CD4-positive, alpha-beta T cell treated with Interleukin-6 at 100 ng/mL for 8 hours (primary cell): ENCODE measurements at regions not wholly inside any gene's neighbourhood (a gene's known extent, or its start where the extent isn't known, plus 50 kb on each side); places are given as distances from the start of the nearest gene placed in this dataset.
"Not testable (repeated sequence)": the region's sequence is repeated elsewhere in the genome, so short reads cannot be mapped to it uniquely, and the experiment has no call there.

Source experiments
- DNase-seq: peaks from one replicate; pipeline ENCODE4 v3.0.0-alpha.2; 2020; ENCODE audit warnings: mixed read lengths, low spot score

GRCh38 chr12:126976579-126976978 lies 1290.4 kb upstream of the TMEM132C start:
- DNase-seq, result no peak

GRCh38 chr12:126979564-126979963 lies 1287.4 kb upstream of the TMEM132C start:
- DNase-seq, result not testable (repeated sequence)

GRCh38 chr12:126982707-126983106 lies 1284.3 kb upstream of the TMEM132C start:
- no peak for DNase-seq

GRCh38 chr12:126983735-126984134 lies 1283.2 kb upstream of the TMEM132C start:
- DNase-seq, result not testable (repeated sequence)

GRCh38 chr12:126985663-126986062 lies 1281.3 kb upstream of the TMEM132C start:
- not testable (repeated sequence) for DNase-seq

- DNase-seq, result no peak
Observed at GRCh38 chr12:126989532-126989931, 1277.4 kb upstream of the TMEM132C start.

- DNase-seq, result no peak
Observed at GRCh38 chr12:126993898-126994297, 1273.1 kb upstream of the TMEM132C start.

- no peak for DNase-seq
Observed at GRCh38 chr12:126994599-126994998, 1272.4 kb upstream of the TMEM132C start.

GRCh38 chr12:126998031-126998430 lies 1268.9 kb upstream of the TMEM132C start:
- DNase-seq, result no peak

GRCh38 chr12:126998747-126999285 lies 1268.2 kb upstream of the TMEM132C start:
- DNase-seq, result no peak

GRCh38 chr12:126999352-126999751 lies 1267.6 kb upstream of the TMEM132C start:
- DNase-seq, result no peak

- no peak for DNase-seq
Observed at GRCh38 chr12:127005406-127005805, 1261.6 kb upstream of the TMEM132C start.

GRCh38 chr12:127006972-127007371 lies 1260.0 kb upstream of the TMEM132C start:
- DNase-seq, result no peak

GRCh38 chr12:127008755-127009403 lies 1258.1 kb upstream of the TMEM132C start:
- no peak for DNase-seq

- DNase-seq, result no peak
Observed at GRCh38 chr12:127012109-127012508, 1254.9 kb upstream of the TMEM132C start.

GRCh38 chr12:127013197-127013596 lies 1253.8 kb upstream of the TMEM132C start:
- DNase-seq, result no peak

GRCh38 chr12:127014079-127014478 lies 1252.9 kb upstream of the TMEM132C start:
- no peak for DNase-seq

- DNase-seq, result no peak
Observed at GRCh38 chr12:127024791-127025190, 1242.2 kb upstream of the TMEM132C start.

- no peak for DNase-seq
Observed at GRCh38 chr12:127025545-127025944, 1241.4 kb upstream of the TMEM132C start.

- no peak for DNase-seq
Observed at GRCh38 chr12:127035011-127035879, 1231.7 kb upstream of the TMEM132C start.

- DNase-seq, result no peak
Observed at GRCh38 chr12:127038152-127038551, 1228.8 kb upstream of the TMEM132C start.

GRCh38 chr12:127038761-127039160 lies 1228.2 kb upstream of the TMEM132C start:
- no peak for DNase-seq

- no peak for DNase-seq
Observed at GRCh38 chr12:127041985-127042625, 1224.9 kb upstream of the TMEM132C start.
